A673 (cell line): ENCODE measurements at regions not wholly inside any gene's neighbourhood (a gene's known extent, or its start where the extent isn't known, plus 50 kb on each side); places are given as distances from the start of the nearest gene placed in this dataset.

Experiments
- BruUV-seq: library from RNA; stranded (reverse); fragments of 400-500 nt; replicated peaks from 2 replicates; lab custom pipeline; 2021; lab: Mats Ljungman, UMichigan
- CTCF ChIA-PET: fragments of 300-600 bp; sonication (Branson Sonifier 250); formaldehyde crosslinking; loops from one replicate; lab custom pipeline; 2022; ENCODE audit warnings: antibody characterized with exemption; lab: Charles Lee
- POLR2A ChIA-PET: fragments of 300-600 bp; sonication (Branson Sonifier 250); formaldehyde crosslinking; loops from one replicate; lab custom pipeline; 2022; ENCODE audit warnings: antibody characterized with exemption; ENCODE audit not compliant: low non-redundant PET; lab: Charles Lee
- DNase-seq: peaks from one replicate; pipeline ENCODE4 v3.0.0-alpha.2; 2015; ENCODE audit warnings: low spot score
- H3K27ac ChIP-seq: fragments of 200-600 bp; sonication (generic); 2 replicates; pipeline ENCODE4 v1.5.1; 2016; ENCODE audit warnings: mixed run types, low read depth, mild to moderate bottlenecking, mixed read lengths, antibody characterized with exemption, low read length; ENCODE audit not compliant: poor library complexity, severe bottlenecking
- H3K27me3 ChIP-seq: fragments of 200-600 bp; sonication (generic); replicated peaks from 2 replicates; pipeline ENCODE4 v1.6.1; 2017; ENCODE audit warnings: mixed run types, low read depth, mild to moderate bottlenecking, mixed read lengths, antibody characterized with exemption, low read length; ENCODE audit not compliant: insufficient read depth, poor library complexity
- H3K36me3 ChIP-seq: fragments of 200-600 bp; sonication (generic); 2 replicates; pipeline ENCODE4 v1.6.1; 2016; ENCODE audit warnings: mixed run types, mild to moderate bottlenecking, mixed read lengths, antibody characterized with exemption, low read length; ENCODE audit not compliant: insufficient read depth, poor library complexity, severe bottlenecking
- H3K4me1 ChIP-seq: fragments of 200-600 bp; sonication (generic); 2 replicates; pipeline ENCODE4 v1.6.1; 2017; ENCODE audit warnings: mixed run types, mild to moderate bottlenecking, mixed read lengths, antibody characterized with exemption, low read length; ENCODE audit not compliant: insufficient read depth, poor library complexity, severe bottlenecking
- H3K4me3 ChIP-seq: fragments of 200-600 bp; sonication (generic); 2 replicates; pipeline ENCODE4 v1.5.1; 2016; ENCODE audit warnings: low read depth, mixed run types, mild to moderate bottlenecking, mixed read lengths, low read length; ENCODE audit not compliant: poor library complexity, severe bottlenecking
- H3K9me3 ChIP-seq: fragments of 200-600 bp; sonication (generic); 2 replicates; pipeline ENCODE4 v1.6.1; 2016; ENCODE audit warnings: mixed run types, low read depth, mild to moderate bottlenecking, mixed read lengths, antibody characterized with exemption, low read length; ENCODE audit not compliant: poor library complexity, severe bottlenecking
- CTCF ChIP-seq: fragments of 300-800, 200-600 bp; sonication (generic); conservative IDR thresholded peaks from 2 replicates; pipeline ENCODE4 v1.5.1; 2017; ENCODE audit warnings: low read depth, mild to moderate bottlenecking, antibody characterized with exemption, low read length, moderate library complexity, mixed read lengths
- EZH2 ChIP-seq: fragments of 200-600 bp; sonication (generic); IDR thresholded peaks from 2 replicates; pipeline ENCODE4 v1.6.1; 2017; ENCODE audit warnings: borderline replicate concordance, low read depth, mild to moderate bottlenecking, mixed read lengths, antibody characterized with exemption, low read length; ENCODE audit not compliant: poor library complexity, severe bottlenecking
- intact Hi-C: fragments of 100-400 bp; cut with micrococcal nuclease; formaldehyde crosslinking; loops from one replicate; pipeline ENCODE4 v1.10.0; 2022; ENCODE audit not compliant: unreplicated experiment

- Histone ChIP-seq H3K36me3 (no peaks in the 10 kb centered on the region), H3K4me3 (no peak overlapping the region), H3K4me1 (no peaks in the 10 kb centered on the region), H3K27ac (no peak overlapping the region), H3K9me3 (no peaks in the 10 kb centered on the region), H3K27me3 (no peaks in the 10 kb centered on the region)
- intact Hi-C loops = no loop called here
- ChIA-PET CTCF (no interaction called here), POLR2A (no interaction called here)
- no TSS peak for BruUV-seq
- no peak for DNase-seq
- TF ChIP-seq CTCF (no peak), EZH2 (no peak)
These were observed 229.5 kb upstream of the COPS8 start for GRCh38 chr2:236855866-236856847.

- Histone ChIP-seq H3K36me3 (no peaks in the 10 kb centered on the region), H3K4me3 (no peak overlapping the region), H3K4me1 (no peaks in the 10 kb centered on the region), H3K27ac (no peak overlapping the region), H3K27me3 (no peaks in the 10 kb centered on the region), H3K9me3 (no peaks in the 10 kb centered on the region)
- no peak for DNase-seq
- intact Hi-C loops = no loop called here
- POLR2A ChIA-PET = no interaction called here
- BruUV-seq = no TSS peak
- CTCF ChIA-PET = no interaction called here
- no peak for TF ChIP-seq EZH2
- no peak for TF ChIP-seq CTCF
These were observed 228.8 kb upstream of the COPS8 start for GRCh38 chr2:236856848-236857235.

GRCh38 chr2:236857246-236857645, 228.4 kb upstream of the COPS8 start:
- ChIA-PET CTCF (no interaction called here), POLR2A (no interaction called here)
- intact Hi-C loops = no loop called here
- H3K4me3 ChIP-seq = no peak overlapping the region
- no peak for TF ChIP-seq CTCF
- no peak for TF ChIP-seq EZH2
- DNase-seq = no peak
- BruUV-seq = no TSS peak
- no peaks in the 10 kb centered on the region for H3K36me3 ChIP-seq
- no peaks in the 10 kb centered on the region for H3K4me1 ChIP-seq
- no peaks in the 10 kb centered on the region for H3K9me3 ChIP-seq
- no peaks in the 10 kb centered on the region for H3K27me3 ChIP-seq
- H3K27ac ChIP-seq = no peak overlapping the region
